Mammary epithelial cell (primary cell): ENCODE measurements at regions not wholly inside any gene's neighbourhood (a gene's known extent, or its start where the extent isn't known, plus 50 kb on each side); places are given as distances from the start of the nearest gene placed in this dataset.

Source experiments
- EZH2 ChIP-seq: IDR thresholded peaks from 2 replicates; pipeline ENCODE4 v1.6.1; 2012; ENCODE audit warnings: low read length, inconsistent platforms, borderline replicate concordance
- TF ChIP-seq, protein P1 (sequence below), 2 donors: IDR thresholded peaks in 1 of 2; conservative IDR thresholded peaks in 1 of 2; 2 replicates each; pipeline ENCODE4 v1.5.1; 2011 to 2012; ENCODE audit warnings: inconsistent platforms in 2 of 2, low read length in 2 of 2, mild to moderate bottlenecking in 2 of 2, control low read depth in 1 of 2, low read depth in 1 of 2; ENCODE audit not compliant: insufficient read depth in 1 of 2; ENCODE audit errors: extremely low read depth in 1 of 2

- TF ChIP-seq, protein P1, sequence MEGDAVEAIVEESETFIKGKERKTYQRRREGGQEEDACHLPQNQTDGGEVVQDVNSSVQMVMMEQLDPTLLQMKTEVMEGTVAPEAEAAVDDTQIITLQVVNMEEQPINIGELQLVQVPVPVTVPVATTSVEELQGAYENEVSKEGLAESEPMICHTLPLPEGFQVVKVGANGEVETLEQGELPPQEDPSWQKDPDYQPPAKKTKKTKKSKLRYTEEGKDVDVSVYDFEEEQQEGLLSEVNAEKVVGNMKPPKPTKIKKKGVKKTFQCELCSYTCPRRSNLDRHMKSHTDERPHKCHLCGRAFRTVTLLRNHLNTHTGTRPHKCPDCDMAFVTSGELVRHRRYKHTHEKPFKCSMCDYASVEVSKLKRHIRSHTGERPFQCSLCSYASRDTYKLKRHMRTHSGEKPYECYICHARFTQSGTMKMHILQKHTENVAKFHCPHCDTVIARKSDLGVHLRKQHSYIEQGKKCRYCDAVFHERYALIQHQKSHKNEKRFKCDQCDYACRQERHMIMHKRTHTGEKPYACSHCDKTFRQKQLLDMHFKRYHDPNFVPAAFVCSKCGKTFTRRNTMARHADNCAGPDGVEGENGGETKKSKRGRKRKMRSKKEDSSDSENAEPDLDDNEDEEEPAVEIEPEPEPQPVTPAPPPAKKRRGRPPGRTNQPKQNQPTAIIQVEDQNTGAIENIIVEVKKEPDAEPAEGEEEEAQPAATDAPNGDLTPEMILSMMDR (conservative IDR thresholded peaks at IDR 0.05 in 1 of 2, IDR thresholded peaks at IDR 0.05 in 1 of 2; ENCODE audit: extremely low read depth in 1 of 2, insufficient read depth in 1 of 2, low read depth in 1 of 2, low read length in 2 of 2), result no peak
- TF ChIP-seq EZH2, result no peak
Measured at GRCh38 chr2:8527031-8527430, 154.8 kb upstream of the ID2 start.
